Gastroesophageal sphincter (tissue), 3 donors: ENCODE measurements at regions not wholly inside any gene's neighbourhood (a gene's known extent, or its start where the extent isn't known, plus 50 kb on each side); places are given as distances from the start of the nearest gene placed in this dataset.

ENCODE experiments used
- POLR2A ChIP-seq, 2 donors: fragments of 450-650 bp; IDR thresholded peaks; one replicate each; pipeline ENCODE4 v1.6.1; 2017; ENCODE audit warnings: antibody characterized with exemption in 2 of 2, mild to moderate bottlenecking in 2 of 2, moderate library complexity in 1 of 2
- POLR2AphosphoS5 ChIP-seq: sonication (generic); formaldehyde crosslinking; IDR thresholded peaks from one replicate; pipeline ENCODE4 v1.6.1; 2017; ENCODE audit warnings: antibody characterized with exemption
- TF ChIP-seq, protein P1 (sequence below), 4 experiments: fragments of 200-600 bp in 2 of 4; fragments of 450-650 bp in 2 of 4; sonication (generic) in 1 of 4; IDR thresholded peaks; one replicate each; pipeline ENCODE4 v1.5.1; 2017 to 2019; ENCODE audit warnings: antibody characterized with exemption in 4 of 4, mild to moderate bottlenecking in 2 of 4, moderate library complexity in 2 of 4

- TF ChIP-seq, protein P1, sequence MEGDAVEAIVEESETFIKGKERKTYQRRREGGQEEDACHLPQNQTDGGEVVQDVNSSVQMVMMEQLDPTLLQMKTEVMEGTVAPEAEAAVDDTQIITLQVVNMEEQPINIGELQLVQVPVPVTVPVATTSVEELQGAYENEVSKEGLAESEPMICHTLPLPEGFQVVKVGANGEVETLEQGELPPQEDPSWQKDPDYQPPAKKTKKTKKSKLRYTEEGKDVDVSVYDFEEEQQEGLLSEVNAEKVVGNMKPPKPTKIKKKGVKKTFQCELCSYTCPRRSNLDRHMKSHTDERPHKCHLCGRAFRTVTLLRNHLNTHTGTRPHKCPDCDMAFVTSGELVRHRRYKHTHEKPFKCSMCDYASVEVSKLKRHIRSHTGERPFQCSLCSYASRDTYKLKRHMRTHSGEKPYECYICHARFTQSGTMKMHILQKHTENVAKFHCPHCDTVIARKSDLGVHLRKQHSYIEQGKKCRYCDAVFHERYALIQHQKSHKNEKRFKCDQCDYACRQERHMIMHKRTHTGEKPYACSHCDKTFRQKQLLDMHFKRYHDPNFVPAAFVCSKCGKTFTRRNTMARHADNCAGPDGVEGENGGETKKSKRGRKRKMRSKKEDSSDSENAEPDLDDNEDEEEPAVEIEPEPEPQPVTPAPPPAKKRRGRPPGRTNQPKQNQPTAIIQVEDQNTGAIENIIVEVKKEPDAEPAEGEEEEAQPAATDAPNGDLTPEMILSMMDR (IDR thresholded peaks at IDR 0.05), result no peak
- no peak for TF ChIP-seq POLR2A (IDR thresholded peaks at IDR 0.05)
- TF ChIP-seq POLR2AphosphoS5, result no peak
Observed at GRCh38 chr20:41811456-41811855, 193.3 kb upstream of the CHD6 start.
